ENCODE measurements at regions not wholly inside any gene's neighbourhood (a gene's known extent, or its start where the extent isn't known, plus 50 kb on each side); places are given as distances from the start of the nearest gene placed in this dataset.
"Not testable (repeated sequence)": the region's sequence is repeated elsewhere in the genome, so short reads cannot be mapped to it uniquely, and the experiment has no call there.

DNA sequence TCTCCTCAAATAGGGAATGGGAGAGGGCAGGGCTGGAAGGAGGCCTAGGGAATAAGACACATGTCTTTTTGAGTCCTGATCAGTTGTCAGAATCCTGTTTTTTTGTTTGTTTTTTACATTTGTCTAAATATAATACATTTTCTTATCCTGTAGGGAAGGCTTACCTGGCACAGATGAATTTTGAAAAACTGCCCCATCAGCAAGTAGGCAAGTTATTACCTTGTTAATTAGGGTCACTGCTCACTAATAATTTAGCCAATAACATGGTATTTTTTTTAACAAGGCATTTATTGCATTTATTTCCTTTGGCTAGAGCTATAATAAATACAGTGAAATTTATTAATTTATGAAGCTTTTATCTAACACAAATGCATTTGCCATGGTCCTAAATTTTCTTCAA is 423.2 kb upstream of the ONECUT1 start:
- DNase-seq (ENCODE audit: low read depth in 2 of 2), result no peak

DNA sequence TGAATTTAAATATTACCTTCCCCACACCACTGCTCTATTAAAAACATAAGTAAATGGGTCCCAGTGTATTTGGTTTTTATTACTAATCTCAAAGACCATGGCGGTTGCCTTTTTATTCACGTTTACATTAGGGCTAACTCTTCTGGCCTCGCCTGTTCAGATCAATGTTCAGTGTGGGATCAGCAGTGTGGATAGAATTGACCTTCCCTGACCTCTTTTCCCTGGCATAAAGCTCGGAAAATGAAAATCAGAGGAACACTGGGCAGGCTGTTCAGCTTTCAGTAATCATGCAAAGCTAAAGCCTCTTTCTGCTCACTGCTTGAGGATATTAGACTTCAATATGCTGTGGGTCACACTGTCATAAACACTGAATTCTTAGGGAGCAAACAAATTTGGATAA is 422.6 kb upstream of the ONECUT1 start:
- no peak for DNase-seq (ENCODE audit: low read depth in 2 of 2)

DNA sequence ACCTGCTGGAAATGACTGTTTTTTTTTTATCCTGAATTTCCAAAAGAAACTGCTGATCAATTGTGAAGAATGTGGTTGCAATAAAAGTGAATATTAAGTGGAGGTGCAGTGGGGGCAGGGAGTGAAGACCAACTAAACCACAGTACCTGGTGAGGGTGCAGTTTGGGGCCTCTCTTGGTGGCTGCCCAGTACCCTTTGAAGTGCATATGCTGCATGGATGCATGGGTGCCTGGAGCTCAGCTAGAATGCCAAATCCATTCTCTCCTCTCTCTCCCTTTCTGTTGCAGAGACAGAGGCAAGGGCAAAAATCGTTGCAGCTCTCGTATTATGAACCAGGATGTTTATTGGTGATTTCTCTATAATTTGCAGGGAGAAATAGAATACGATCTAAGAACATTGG is 420.5 kb upstream of the ONECUT1 start:
- no peak for DNase-seq (ENCODE audit: low read depth in 2 of 2)

DNA sequence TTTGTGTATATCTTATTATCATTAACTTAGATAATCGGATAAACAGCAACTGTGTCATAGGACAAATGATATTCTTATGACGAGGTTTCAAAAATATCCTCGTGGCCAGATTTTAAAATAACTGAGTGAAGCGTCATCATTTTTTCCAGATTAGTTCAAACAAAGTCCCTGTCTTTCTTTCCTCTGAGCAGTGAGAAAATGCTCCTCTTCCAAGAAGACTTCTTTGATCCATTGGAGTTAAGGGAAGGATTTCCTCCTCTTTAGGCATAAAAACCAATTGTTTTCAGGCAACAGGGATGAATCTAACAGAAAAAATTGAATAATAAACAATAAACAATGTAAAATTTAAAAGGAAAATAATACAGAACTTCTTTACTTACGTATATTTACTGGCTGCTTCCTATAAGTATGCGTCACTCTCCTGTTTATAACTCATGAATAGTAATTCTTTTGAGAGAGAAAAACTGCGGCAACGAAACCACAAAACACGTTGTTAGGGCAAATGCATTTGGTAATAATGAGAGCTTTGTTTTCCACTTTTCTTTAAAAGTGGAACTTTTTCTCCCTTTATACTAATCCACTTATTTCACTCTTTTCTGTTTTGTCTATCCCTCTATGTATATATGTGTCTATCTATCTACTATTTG is 419.4 kb upstream of the ONECUT1 start:
- no peak for DNase-seq (ENCODE audit: low read depth in 2 of 2)

DNA sequence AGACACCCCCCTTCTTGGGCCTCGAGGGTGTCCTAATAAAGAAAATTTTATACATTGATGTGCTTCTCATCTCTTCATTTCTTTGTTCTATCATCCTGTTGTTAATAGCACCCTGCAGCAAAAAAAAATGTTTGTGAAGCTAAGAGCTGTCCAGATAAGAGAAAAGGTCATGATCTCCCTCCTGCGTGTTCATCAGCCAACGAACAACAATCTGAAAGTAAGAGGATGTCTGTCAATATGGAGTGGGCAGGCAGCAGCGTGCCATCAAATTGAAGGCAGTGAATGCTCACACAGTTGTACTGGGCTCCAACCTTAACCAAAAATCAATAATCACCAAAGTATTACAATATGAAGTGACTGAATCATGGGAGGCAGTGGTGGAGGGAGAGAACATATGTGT is 418.6 kb upstream of the ONECUT1 start:
- no peak for DNase-seq (ENCODE audit: low read depth in 2 of 2)

DNA sequence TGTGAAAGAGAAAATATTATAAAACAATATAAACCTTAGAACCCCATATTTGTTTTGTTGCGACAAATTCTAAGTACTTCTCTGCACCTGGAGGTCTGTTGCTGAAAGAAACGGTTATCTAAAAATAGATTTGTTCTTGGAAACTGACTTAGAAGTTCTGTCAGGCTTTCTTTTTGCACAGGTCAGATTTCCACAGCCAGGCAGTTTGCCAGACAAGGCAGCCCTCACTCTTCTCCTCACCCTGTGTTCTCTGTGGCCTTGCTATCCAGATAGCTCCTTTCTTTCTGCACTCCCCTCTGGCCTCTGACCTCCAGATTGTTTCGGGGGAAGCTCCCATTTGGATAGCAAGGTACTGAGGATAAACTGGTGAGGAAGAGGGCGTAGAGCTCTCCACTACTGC is 413.3 kb upstream of the ONECUT1 start:
- DNase-seq (ENCODE audit: low read depth in 2 of 2), result no peak

DNA sequence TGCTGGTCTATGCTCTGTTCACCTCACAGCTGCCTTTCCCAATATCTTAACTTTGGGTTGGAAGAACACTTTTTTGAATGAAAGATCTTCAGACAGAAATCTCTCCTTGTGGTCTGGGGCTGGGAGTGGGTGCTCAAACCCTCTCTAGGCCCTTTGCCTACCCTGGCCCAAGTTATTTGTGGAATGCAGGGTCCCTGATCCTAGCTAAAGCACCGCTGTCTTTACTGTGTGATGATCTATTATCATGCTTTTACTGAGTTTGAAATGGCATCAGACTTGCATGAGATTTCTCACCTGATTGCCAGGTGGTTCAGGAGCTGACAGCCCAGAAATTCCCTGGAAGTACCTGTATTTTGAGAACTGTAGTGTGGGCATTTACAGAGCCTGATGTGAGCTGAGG is 412.7 kb upstream of the ONECUT1 start:
- DNase-seq (ENCODE audit: low read depth in 2 of 2), result no peak

DNA sequence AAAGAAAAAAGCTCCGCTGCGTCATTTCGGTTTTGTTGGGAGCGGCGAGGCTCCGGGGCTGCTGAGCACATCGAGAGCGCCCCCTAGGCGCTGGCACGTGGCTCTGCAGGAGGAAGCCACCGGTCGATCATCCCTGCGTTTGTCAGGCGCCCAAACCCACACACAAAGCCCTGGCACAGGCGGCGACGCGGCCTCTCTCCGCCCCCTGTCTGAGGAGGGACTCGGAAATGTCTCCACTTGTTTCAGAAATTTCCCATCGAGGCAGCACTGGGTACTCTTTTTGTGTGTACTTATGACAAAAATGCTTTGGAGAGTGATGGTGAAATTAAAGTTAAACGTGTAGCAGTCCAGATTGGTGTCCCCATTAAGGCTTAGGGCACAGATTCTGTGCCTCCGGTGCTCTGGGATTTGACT is 407.3 kb upstream of the ONECUT1 start:
- DNase-seq (ENCODE audit: low read depth in 2 of 2), result peak; percentile 10 to 30

DNA sequence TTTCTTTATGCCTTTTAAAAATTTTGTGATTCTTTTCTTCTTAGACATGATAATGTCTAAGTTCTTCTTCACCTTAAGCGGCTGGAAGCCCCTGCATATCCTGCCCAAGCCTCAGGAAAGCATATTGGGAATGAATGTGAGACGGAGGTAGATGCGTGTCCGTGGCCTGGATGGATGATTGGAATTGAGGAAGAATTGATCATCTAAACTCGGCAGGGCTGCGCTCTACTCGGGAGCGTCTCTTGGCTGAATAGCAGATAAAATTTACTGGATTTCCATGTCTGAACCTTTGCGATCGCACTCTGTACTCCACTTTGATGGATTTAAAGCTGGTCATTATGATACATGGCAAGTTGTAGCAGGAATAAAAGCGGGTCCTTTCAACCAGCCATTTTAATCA is 406.7 kb upstream of the ONECUT1 start:
- DNase-seq (ENCODE audit: low read depth in 2 of 2), result no peak

DNA sequence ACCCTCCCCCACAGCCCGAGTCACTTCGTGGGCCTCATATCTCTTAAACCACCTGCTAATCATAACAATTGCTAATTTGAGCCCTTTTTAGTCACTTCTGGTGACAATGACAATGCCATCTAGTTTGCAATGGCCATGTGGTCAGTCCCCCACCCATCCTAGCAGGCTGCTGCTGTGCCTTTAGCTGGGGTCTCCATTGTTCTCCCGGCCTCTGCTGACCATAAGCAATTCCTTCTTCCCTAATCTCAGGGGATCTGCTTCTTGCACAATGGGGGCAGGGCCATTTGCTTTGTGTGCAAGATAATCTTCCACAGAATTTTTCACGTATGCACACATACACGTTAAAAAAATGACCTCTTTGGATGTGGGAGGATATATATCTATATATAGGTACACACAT is 406.1 kb upstream of the ONECUT1 start:
- no peak for DNase-seq (ENCODE audit: low read depth in 2 of 2)

DNA sequence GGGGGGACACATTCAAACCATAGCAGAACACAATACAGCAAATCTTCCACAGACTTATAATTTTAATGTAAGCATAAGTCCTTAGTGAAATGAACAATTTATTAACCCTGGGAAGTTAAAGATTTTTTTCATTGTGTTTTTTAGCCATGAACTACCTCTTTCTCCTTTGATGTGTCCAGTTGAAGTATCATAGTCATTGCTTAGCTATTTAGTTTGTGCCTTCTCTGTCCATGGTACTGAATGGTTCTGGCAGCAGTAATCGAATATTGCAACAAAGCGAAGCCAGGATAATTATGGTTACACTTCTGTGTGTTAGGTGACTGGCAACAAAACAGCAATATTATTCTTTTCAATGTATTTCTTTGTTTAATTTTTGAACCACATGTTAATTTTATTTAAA is 403.0 kb upstream of the ONECUT1 start:
- no peak for DNase-seq (ENCODE audit: low read depth in 2 of 2)

DNA sequence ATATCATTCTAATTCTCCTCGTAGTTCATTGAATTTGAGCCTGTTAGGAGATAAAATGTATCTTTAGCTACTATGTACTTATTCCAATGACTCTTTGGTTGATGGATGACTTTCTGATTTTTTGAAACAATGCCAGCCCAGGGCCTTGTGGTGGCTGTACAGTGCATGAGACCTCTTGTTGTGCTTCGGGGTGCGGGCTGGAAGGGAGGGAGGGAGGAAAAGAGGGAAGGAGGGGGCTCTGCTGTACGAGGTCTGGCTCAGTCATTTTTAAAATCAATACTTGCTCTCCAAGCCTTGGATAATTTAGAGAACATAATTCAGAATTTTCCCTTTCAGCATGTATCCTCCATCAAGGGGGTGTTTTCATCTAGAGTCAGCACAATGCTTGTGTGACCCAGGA is 399.7 kb upstream of the ONECUT1 start:
- no peak for DNase-seq (ENCODE audit: low read depth in 2 of 2)

DNA sequence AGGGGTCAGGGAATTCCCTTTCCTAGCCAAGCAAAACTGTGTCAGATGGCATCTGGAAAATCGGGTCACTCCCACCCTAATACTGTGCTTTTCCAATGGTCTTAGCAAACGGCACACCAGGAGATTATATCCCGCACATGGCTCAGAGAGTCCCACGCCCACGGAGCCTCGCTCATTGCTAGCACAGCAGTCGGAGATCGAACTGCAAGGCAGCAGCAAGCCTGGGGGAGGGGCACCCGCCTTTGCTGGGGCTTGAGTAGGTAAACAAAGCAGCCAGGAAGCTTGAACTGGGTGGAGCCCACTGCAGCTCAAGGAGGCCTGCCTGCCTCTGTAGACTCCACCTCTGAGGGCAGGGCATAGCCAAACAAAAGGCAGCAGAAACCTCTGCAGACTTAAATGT is 393.3 kb upstream of the ONECUT1 start:
- not testable (repeated sequence) for DNase-seq (ENCODE audit: low read depth in 2 of 2)

DNA sequence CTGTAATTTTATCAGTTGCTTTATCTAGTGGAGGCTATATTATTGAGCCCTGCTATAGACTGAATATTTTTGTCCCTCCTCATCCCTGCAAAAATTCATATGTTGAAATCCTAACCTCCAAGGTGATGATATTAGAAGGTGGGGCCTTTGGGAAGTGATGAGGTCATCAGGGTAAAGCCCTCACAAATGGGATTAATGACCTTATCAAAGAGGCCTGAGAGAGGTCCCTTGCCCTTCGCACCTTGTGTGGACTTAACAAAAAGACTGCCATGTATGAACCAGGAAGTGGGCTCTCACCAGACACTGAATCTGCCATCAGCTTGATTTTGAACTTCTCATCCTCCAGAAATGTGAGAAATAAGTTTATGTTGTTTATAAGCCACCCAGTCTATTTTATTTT is 381.4 kb upstream of the ONECUT1 start:
- no peak for DNase-seq (ENCODE audit: low read depth in 2 of 2)

DNA sequence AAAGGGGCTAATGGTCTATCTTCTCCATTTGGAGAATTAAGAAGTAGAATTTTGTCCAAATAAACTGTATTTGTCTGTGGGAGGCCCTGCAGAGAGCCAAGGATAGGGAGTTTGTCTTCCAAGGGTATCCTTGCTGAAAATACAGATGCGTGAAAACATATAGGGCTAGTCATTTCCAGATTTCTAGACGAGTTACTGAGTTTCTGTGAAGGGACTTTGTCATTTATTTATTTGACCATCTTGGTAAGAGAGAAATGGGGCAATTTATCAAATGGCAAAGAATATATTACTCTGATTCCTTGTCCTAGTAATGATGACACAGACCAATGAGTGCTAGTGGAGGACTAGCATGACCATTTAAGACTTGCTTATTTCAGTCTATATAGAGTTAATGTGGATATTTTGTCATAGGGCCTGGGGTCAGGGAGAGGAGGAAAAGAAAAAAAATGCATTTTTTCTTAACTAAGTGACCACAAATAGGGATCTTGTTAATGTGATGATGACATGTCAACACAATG is 376.6 kb upstream of the ONECUT1 start:
- DNase-seq (ENCODE audit: low read depth in 2 of 2), result no peak

DNA sequence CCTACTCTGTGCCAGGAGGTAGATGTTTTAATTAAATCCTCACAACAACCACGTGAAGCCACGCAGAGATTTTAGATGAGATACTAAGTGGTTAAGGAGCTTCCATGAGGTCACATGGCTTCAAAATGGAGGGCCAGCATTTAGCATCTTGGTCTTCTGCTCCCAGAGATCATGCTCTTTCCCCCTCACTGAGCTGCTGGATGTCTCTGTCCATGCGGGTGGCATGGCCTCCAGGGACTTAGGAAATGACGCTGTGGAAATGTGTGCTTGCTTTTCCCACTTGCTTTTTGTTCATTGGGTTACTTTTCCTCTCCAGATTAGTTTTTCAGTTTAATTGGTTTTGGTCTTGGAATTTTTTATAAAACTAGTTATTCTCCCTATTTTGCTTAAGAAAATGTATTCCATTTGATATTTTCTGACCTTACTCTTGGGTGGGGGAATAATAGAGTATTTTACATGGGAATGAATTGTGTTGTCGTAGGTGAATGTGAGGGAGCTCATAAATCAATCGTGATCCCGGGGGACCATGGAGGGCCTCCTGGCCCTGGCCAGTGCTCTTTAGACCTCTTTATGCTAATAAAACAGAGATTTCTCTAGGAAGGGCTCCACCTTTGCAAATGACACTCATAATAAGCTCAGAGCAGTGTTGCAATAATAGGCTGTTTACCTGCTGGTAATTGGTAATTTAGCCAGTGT is 376.0 kb upstream of the ONECUT1 start:
- no peak for DNase-seq (ENCODE audit: low read depth in 2 of 2)

DNA sequence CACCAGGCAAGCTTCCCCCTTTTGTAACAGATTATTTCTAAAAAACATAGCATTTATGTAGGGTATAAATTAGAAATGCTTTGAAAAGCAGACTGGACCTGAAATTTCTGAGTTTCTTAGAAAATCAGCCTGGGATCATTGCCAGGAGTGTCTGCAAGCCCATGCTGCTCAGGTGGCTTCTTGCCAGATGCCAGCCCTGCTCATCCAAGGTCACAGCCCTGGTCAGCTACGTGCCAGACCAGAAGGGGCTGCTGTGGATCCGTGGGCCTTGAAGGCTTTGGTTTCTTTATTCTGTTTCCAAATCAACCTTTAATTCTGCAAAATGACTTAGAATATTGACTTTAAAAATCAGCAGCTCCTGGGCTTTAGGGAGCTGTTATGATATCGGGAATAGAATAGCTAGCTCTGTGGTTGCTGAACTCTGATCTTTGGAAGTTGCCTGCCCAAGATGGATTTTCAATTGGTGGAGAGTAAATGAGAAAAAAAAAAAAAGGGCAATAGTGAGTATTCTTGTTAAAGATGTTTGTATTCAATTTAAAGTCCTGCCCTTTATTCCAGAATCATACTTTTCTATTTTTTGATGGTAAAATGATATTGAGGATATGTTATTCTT is 370.1 kb upstream of the ONECUT1 start:
- no peak for DNase-seq (ENCODE audit: low read depth in 2 of 2)

DNA sequence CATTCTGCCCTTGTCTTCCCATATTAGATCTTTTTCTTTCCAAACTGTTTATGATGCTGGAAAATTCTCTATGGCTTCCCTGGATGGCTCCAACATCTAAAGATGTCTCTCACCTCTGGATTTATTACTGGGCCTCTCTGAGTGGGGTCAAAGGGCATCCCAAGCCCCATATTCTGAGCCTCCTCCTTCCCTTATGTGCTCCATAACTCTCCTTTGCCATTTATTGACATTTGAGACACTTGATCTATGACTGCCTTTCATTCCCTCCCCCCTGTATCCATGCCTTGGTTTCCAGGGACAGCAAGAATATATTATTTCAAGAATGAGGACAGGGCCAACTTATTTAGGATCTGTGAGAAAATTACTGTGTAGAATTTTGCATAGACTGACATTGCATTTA is 369.3 kb upstream of the ONECUT1 start:
- DNase-seq (ENCODE audit: low read depth in 2 of 2), result no peak

DNA sequence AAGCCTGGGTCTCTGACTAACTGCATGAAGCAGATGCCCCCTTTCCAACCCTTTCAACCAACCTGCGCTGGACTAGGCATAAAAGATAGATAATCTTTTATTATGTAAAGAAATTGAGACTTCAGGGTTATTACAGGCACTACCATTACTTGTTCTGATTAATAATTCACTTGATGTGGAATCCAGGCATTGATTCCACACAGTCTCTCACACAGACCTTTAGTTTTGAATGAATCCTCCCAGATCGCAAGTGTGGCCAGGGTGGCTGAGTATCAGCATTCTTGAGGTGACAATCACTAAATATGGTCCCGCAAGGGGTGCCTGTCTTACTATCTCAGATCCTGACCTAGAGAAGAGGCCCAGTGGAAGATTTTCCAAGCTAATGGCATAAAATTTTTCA is 368.9 kb upstream of the ONECUT1 start:
- no peak for DNase-seq (ENCODE audit: low read depth in 2 of 2)

DNA sequence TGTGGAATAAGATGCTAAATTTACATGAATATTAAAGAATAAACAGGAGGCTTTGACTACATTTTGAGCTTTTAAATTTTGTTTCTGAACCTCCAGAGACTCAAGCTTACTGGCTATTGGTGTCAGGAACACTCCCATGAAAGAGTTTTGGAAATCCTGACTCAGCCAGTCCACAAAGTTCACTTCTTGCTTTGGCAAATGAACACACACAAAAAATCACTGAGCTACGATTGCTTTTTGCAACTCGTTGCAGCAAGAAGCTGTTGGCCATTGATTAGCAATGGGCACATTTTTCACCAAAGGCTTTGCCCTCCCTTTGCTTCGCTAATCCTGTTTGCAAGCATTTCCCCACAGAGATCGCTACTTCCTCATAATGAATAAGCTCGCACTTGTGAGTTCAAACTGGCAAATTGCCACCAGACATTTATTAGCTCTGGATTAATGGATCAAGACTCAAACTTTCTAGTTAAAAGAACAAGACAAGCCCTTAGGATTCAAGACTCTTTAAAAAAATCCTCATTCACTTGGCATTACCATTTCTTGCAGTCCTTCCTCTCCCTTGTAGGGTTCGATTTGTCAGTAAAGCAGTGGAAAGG is 343.2 kb upstream of the ONECUT1 start:
- DNase-seq (ENCODE audit: low read depth in 2 of 2), result no peak

DNA sequence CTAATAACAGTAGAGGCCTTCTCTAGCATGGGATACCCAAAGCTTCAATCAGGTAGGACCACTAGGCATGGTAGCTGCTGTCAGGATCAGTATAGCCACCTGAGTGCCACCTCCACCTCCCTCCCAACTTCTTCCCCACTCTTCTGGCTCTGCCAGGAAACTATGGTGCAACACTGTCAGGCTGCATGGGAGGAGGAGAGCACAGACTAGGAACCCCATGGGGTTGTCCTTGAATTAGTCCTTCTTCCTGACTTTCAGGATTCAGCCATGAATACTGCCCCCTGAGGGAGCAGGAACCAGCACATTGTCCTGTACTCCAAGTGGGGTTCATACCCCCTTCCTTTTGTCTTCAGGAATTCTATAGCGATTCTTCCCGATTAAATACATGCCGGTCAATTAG is 340.8 kb upstream of the ONECUT1 start:
- DNase-seq (ENCODE audit: low read depth in 2 of 2), result no peak

DNA sequence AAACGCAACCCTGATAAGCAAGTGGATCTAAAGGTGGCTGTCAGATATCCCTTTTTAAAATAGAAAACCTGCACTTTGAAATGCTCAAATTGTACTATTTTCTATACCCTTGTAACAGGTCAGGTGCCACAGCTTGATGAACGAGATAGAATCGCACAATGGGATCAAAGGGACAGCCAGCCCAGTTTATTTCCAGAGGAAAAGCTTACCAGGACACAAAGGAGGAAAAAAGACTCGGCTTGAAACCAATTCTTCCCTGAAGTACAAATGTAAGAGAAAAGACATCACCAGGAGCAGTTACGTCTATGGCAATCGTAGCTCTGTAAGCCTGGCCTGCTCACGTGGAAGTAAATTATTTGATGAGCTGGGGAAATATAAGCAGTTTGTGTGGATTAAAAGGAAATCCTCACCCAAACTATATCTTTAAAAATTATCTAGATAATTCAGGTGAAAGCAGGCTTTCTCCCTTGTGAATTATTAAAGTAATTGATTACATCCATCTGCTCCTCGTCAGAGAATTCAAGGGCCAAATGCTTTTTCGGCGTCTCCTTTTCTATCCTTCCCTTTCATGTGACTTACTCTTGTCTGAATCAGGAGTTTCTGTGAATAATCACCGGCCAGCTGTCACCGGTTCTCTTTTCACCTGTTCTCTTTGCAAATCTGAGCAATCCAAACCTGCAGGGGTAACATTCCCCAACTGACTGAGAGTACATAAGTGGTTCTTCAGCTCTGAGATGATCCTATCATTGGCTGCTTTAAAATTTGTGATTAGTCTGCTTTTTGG is 339.2 kb upstream of the ONECUT1 start:
- DNase-seq (ENCODE audit: low read depth in 2 of 2), result no peak

Measured in stimulated activated CD4-positive, alpha-beta T cell treated with anti-CD3 and anti-CD28 coated beads, Interleukin-15, amount 100 ng/mL, for 48 hours (primary cell).